ENCODE measurements at regions not wholly inside any gene's neighbourhood (a gene's known extent, or its start where the extent isn't known, plus 50 kb on each side); places are given as distances from the start of the nearest gene placed in this dataset.

GRCh38 chr5:57705769-57706168 is 223.2 kb upstream of the ACTBL2 start:
- TF ChIP-seq CTCF (IDR thresholded peaks at IDR 0.05; ENCODE audit: low read depth, low read length): no peak
- DNase-seq (ENCODE audit: extremely low read depth, low read depth): no peak

GRCh38 chr5:57703721-57704120 is 221.1 kb upstream of the ACTBL2 start:
- no peak for DNase-seq (ENCODE audit: extremely low read depth, low read depth)
- TF ChIP-seq CTCF (IDR thresholded peaks at IDR 0.05; ENCODE audit: low read depth, low read length): no peak

GRCh38 chr5:57700484-57700883 is 217.9 kb upstream of the ACTBL2 start:
- DNase-seq (ENCODE audit: extremely low read depth, low read depth): no peak
- no peak for TF ChIP-seq CTCF (IDR thresholded peaks at IDR 0.05; ENCODE audit: low read depth, low read length)

GRCh38 chr5:57700072-57700471 is 217.5 kb upstream of the ACTBL2 start:
- TF ChIP-seq CTCF (IDR thresholded peaks at IDR 0.05; ENCODE audit: low read depth, low read length): no peak
- DNase-seq (ENCODE audit: extremely low read depth, low read depth): no peak

GRCh38 chr5:57698802-57699201 is 216.2 kb upstream of the ACTBL2 start:
- TF ChIP-seq CTCF (IDR thresholded peaks at IDR 0.05; ENCODE audit: low read depth, low read length): no peak
- no peak for DNase-seq (ENCODE audit: extremely low read depth, low read depth)

GRCh38 chr5:57698086-57698485 is 215.5 kb upstream of the ACTBL2 start:
- no peak for TF ChIP-seq CTCF (IDR thresholded peaks at IDR 0.05; ENCODE audit: low read depth, low read length)
- DNase-seq (ENCODE audit: extremely low read depth, low read depth): no peak

GRCh38 chr5:57696825-57697570 is 214.4 kb upstream of the ACTBL2 start:
- DNase-seq (ENCODE audit: extremely low read depth, low read depth): no peak
- no peak for TF ChIP-seq CTCF (IDR thresholded peaks at IDR 0.05; ENCODE audit: low read depth, low read length)

Measured in AG09319 (cell line).